ENCODE measurements at regions not wholly inside any gene's neighbourhood (a gene's known extent, or its start where the extent isn't known, plus 50 kb on each side); places are given as distances from the start of the nearest gene placed in this dataset.
"Not testable (repeated sequence)": the region's sequence is repeated elsewhere in the genome, so short reads cannot be mapped to it uniquely, and the experiment has no call there.

DNA sequence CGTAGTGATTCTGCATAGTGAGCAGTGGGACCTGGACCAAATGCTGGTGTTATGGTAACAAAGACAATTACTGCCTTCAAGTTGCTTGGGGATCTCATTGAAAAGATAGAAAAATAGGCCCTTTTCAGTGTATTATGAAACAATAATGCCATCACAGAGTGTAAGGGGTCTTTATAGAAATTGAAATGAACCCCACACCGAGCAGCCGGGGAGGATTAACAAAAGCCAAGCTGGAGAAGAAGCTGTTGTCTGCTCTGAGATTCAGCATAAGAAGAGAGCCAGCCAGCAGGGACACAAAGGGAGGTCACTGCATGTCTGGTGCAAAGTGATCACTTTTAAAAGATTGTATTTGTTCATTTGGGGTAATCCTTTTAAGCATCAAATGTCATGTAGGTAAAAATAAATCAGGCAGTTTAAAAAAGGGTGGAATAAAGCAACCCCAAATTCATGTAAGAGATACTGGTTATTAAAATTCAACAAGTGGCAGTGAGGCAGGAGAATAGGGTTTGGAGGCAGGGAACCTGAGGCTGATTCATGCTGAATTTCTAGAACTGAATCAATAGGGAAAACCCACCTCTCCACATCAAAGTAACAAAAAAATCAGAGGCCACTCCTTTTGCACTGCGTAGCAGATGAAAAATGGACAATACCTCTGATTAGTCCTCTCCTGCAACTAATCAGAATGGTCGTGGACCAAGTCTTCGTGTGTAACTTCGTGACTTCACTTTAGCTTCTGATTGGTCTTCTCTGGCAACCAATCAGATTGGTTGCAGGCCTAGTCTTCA, 1548.3 kb upstream of the SLC10A2 start:
- Histone ChIP-seq H3K27me3 (ENCODE audit: low read length) (no peaks in the 10 kb centered on the region), H3K36me3 (ENCODE audit: low read depth, low read length) (no peaks in the 10 kb centered on the region), H2AFZ (ENCODE audit: low read length) (no peak overlapping the region), H3K9me2 (replicated peaks; ENCODE audit: low read length) (no peaks in the 10 kb centered on the region), H3K9ac (ENCODE audit: low read length) (no peak overlapping the region), H3K79me2 (ENCODE audit: low read length) (no peaks in the 10 kb centered on the region), H4K20me1 (ENCODE audit: low read length) (no peaks in the 10 kb centered on the region), H3K9me3 (ENCODE audit: low read length) (no peaks in the 10 kb centered on the region), H3K27ac (ENCODE audit: low read length) (no peak overlapping the region), H3F3A (ENCODE audit: low read length, unreplicated experiment) (no peaks in the 10 kb centered on the region), H3K4me3 (ENCODE audit: low read length) (no peak overlapping the region), H3K4me2 (ENCODE audit: low read length) (no peak overlapping the region), H3K4me1 (ENCODE audit: insufficient read depth, low read length) (no peaks in the 10 kb centered on the region)
- BruUV-seq (replicated peaks): no TSS peak
- POLR2A ChIA-PET (ENCODE audit: unreplicated experiment): no interaction called here
- CTCF ChIA-PET: no interaction called here
- DNase-seq: no peak
- TF ChIP-seq, protein P1, sequence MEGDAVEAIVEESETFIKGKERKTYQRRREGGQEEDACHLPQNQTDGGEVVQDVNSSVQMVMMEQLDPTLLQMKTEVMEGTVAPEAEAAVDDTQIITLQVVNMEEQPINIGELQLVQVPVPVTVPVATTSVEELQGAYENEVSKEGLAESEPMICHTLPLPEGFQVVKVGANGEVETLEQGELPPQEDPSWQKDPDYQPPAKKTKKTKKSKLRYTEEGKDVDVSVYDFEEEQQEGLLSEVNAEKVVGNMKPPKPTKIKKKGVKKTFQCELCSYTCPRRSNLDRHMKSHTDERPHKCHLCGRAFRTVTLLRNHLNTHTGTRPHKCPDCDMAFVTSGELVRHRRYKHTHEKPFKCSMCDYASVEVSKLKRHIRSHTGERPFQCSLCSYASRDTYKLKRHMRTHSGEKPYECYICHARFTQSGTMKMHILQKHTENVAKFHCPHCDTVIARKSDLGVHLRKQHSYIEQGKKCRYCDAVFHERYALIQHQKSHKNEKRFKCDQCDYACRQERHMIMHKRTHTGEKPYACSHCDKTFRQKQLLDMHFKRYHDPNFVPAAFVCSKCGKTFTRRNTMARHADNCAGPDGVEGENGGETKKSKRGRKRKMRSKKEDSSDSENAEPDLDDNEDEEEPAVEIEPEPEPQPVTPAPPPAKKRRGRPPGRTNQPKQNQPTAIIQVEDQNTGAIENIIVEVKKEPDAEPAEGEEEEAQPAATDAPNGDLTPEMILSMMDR (conservative IDR thresholded peaks at IDR 0.05; ENCODE audit: low read depth, low read length): no peak
- TF ChIP-seq EZH2phosphoT487 (IDR thresholded peaks at IDR 0.05; ENCODE audit: borderline replicate concordance, low read length) (no peak), EZH2 (IDR thresholded peaks at IDR 0.05; ENCODE audit: low read length, unreplicated experiment) (no peak)
- intact Hi-C loops (cut with micrococcal nuclease): no loop called here
- ATAC-seq: no peak

DNA sequence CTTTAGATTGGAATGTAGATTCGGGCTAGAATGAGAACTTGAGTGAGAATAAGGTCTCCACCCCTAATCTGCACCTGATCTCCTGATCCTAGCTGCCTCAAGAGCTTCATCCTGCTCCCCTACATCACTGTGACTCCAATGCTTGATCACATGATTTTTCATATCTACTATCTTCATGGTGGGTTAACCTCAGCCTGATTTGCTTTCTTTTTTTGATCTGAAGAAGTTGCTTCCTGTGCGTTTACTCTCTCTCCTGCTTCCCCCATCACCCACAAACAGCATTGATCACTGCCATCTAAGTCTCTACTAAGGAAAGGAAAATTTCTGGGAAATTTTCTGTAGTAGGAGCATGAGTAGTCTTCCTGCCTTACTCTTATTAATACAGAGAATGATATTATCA, 1542.1 kb upstream of the SLC10A2 start:
- DNase-seq (no peak), ATAC-seq (no peak)
- Histone ChIP-seq H3K4me2 (ENCODE audit: low read length) (no peak overlapping the region), H3F3A (ENCODE audit: low read length, unreplicated experiment) (no peaks in the 10 kb centered on the region), H3K36me3 (ENCODE audit: low read depth, low read length) (no peaks in the 10 kb centered on the region), H3K27ac (ENCODE audit: low read length) (no peak overlapping the region), H3K9ac (ENCODE audit: low read length) (no peak overlapping the region), H3K4me1 (ENCODE audit: insufficient read depth, low read length) (no peaks in the 10 kb centered on the region), H2AFZ (ENCODE audit: low read length) (no peak overlapping the region), H3K9me2 (replicated peaks; ENCODE audit: low read length) (no peaks in the 10 kb centered on the region), H4K20me1 (ENCODE audit: low read length) (no peaks in the 10 kb centered on the region), H3K79me2 (ENCODE audit: low read length) (no peaks in the 10 kb centered on the region), H3K9me3 (ENCODE audit: low read length) (no peaks in the 10 kb centered on the region), H3K27me3 (ENCODE audit: low read length) (no peaks in the 10 kb centered on the region), H3K4me3 (ENCODE audit: low read length) (no peak overlapping the region)
- ChIA-PET POLR2A (ENCODE audit: unreplicated experiment) (no interaction called here), CTCF (no interaction called here)
- BruUV-seq (replicated peaks): no TSS peak
- TF ChIP-seq EZH2 (IDR thresholded peaks at IDR 0.05; ENCODE audit: low read length, unreplicated experiment) (no peak), EZH2phosphoT487 (IDR thresholded peaks at IDR 0.05; ENCODE audit: borderline replicate concordance, low read length) (no peak)
- TF ChIP-seq, protein P1 (conservative IDR thresholded peaks at IDR 0.05; ENCODE audit: low read depth, low read length): no peak
- intact Hi-C loops (cut with micrococcal nuclease): no loop called here

GRCh38 chr13:104605435-104605834, 1539.2 kb upstream of the SLC10A2 start:
- BruUV-seq (replicated peaks); intact Hi-C loops (cut with micrococcal nuclease); H3K36me3 ChIP-seq (ENCODE audit: low read depth, low read length); H3K27ac ChIP-seq (ENCODE audit: low read length); H3F3A ChIP-seq (ENCODE audit: low read length, unreplicated experiment); DNase-seq; H4K20me1 ChIP-seq (ENCODE audit: low read length); H3K9ac ChIP-seq (ENCODE audit: low read length); H3K4me2 ChIP-seq (ENCODE audit: low read length); POLR2A ChIA-PET (ENCODE audit: unreplicated experiment); ATAC-seq; H3K27me3 ChIP-seq (ENCODE audit: low read length); H3K4me1 ChIP-seq (ENCODE audit: insufficient read depth, low read length); H3K79me2 ChIP-seq (ENCODE audit: low read length); H3K4me3 ChIP-seq (ENCODE audit: low read length); CTCF ChIA-PET; H3K9me3 ChIP-seq (ENCODE audit: low read length); H3K9me2 ChIP-seq (replicated peaks; ENCODE audit: low read length); H2AFZ ChIP-seq (ENCODE audit: low read length): not testable (repeated sequence)
